SK-N-SH treated with all-trans-retinoic acid at 6 μM for 48 hours (cell line): ENCODE measurements at regions not wholly inside any gene's neighbourhood (a gene's known extent, or its start where the extent isn't known, plus 50 kb on each side); places are given as distances from the start of the nearest gene placed in this dataset.

Source experiments
- ATAC-seq: fragments of 200-7000 bp; cut with Tn5 transposase; 3 replicates; pipeline ENCODE4 v1.9.1; 2020; ENCODE audit warnings: mild to moderate bottlenecking, moderate library complexity
- ARNTL ChIP-seq: fragments of 450-650 bp; formaldehyde crosslinking; IDR thresholded peaks from 2 replicates; pipeline ENCODE4 v1.5.0; 2020; ENCODE audit warnings: low read depth, mild to moderate bottlenecking, moderate library complexity, borderline replicate concordance
- BACH2 ChIP-seq: fragments of 250-450 bp; sonication (Bioruptor Pico); IDR thresholded peaks from 2 replicates; pipeline ENCODE4 v1.9.0; 2021; ENCODE audit warnings: mild to moderate bottlenecking, borderline replicate concordance
- CSDC2 ChIP-seq: fragments of 250-450 bp; sonication (Bioruptor Pico); IDR thresholded peaks from 2 replicates; pipeline ENCODE4 v1.5.0; 2020; ENCODE audit warnings: mild to moderate bottlenecking, moderate library complexity
- ESRRG ChIP-seq: fragments of 250-450 bp; sonication (Bioruptor Pico); IDR thresholded peaks from 2 replicates; pipeline ENCODE4 v1.6.1; 2021; ENCODE audit warnings: mild to moderate bottlenecking
- GLIS3 ChIP-seq: fragments of 250-450 bp; sonication (Bioruptor Pico); IDR thresholded peaks from 2 replicates; pipeline ENCODE4 v1.5.0; 2020; ENCODE audit warnings: mild to moderate bottlenecking, moderate library complexity
- ISL1 ChIP-seq: fragments of 250-450 bp; sonication (Bioruptor Pico); IDR thresholded peaks from 2 replicates; pipeline ENCODE4 v2.1.2; 2022; ENCODE audit warnings: mild to moderate bottlenecking, moderate library complexity
- OSR1 ChIP-seq: fragments of 250-450 bp; sonication (Bioruptor Pico); IDR thresholded peaks from 2 replicates; pipeline ENCODE4 v1.8.0; 2022; ENCODE audit warnings: moderate library complexity, mild to moderate bottlenecking, inconsistent platforms
- PPARA ChIP-seq: fragments of 250-450 bp; sonication (Bioruptor Pico); IDR thresholded peaks from 2 replicates; pipeline ENCODE4 v1.5.0; 2020; ENCODE audit warnings: mild to moderate bottlenecking, borderline replicate concordance
- RARB ChIP-seq: fragments of 250-450 bp; sonication (Bioruptor Pico); IDR thresholded peaks from 2 replicates; pipeline ENCODE4 v1.8.0; 2021; ENCODE audit warnings: mild to moderate bottlenecking, moderate library complexity
- SNAI2 ChIP-seq: fragments of 250-450 bp; sonication (Bioruptor Pico); IDR thresholded peaks from 2 replicates; pipeline ENCODE4 v1.5.0; 2020; ENCODE audit warnings: mild to moderate bottlenecking, moderate library complexity
- TCF4 ChIP-seq: fragments of 250-450 bp; sonication (Bioruptor Pico); IDR thresholded peaks from 2 replicates; pipeline ENCODE4 v1.8.0; 2021; ENCODE audit warnings: mild to moderate bottlenecking, moderate library complexity, borderline replicate concordance
- TOX ChIP-seq: fragments of 250-450 bp; sonication (Bioruptor Pico); IDR thresholded peaks from 2 replicates; pipeline ENCODE4 v1.8.0; 2021; ENCODE audit warnings: mild to moderate bottlenecking, moderate library complexity, borderline replicate concordance
- ZC3H10 ChIP-seq: fragments of 250-450 bp; sonication (Bioruptor Pico); IDR thresholded peaks from 2 replicates; pipeline ENCODE4 v1.5.1; 2021; ENCODE audit warnings: mild to moderate bottlenecking, moderate library complexity
- ZFP3 ChIP-seq: fragments of 250-450 bp; sonication (Bioruptor Pico); IDR thresholded peaks from 2 replicates; pipeline ENCODE4 v1.5.0; 2020; ENCODE audit warnings: mild to moderate bottlenecking, moderate library complexity
- ZFP30 ChIP-seq: fragments of 450-650 bp; formaldehyde crosslinking; IDR thresholded peaks from 2 replicates; pipeline ENCODE4 v1.5.0; 2022; ENCODE audit warnings: mild to moderate bottlenecking, moderate library complexity
- ZNF565 ChIP-seq: fragments of 450-650 bp; formaldehyde crosslinking; conservative IDR thresholded peaks from 2 replicates; pipeline ENCODE4 v1.5.0; 2020; ENCODE audit warnings: low read depth, mild to moderate bottlenecking, moderate library complexity
- ZNF70 ChIP-seq: fragments of 450-650 bp; formaldehyde crosslinking; IDR thresholded peaks from 2 replicates; pipeline ENCODE4 v1.5.0; 2020; ENCODE audit warnings: mild to moderate bottlenecking, moderate library complexity
- ZNF8 ChIP-seq: fragments of 450-650 bp; formaldehyde crosslinking; IDR thresholded peaks from 2 replicates; pipeline ENCODE4 v1.5.0; 2020; ENCODE audit warnings: mild to moderate bottlenecking, moderate library complexity
- TF ChIP-seq, protein P1 (sequence below): fragments of 250-450 bp; sonication (Bioruptor Pico); IDR thresholded peaks from 2 replicates; pipeline ENCODE4 v1.5.0; 2020; ENCODE audit warnings: mild to moderate bottlenecking, moderate library complexity
- TF ChIP-seq, protein P2 (sequence below): fragments of 250-450 bp; sonication (Bioruptor Pico); IDR thresholded peaks from 2 replicates; pipeline ENCODE4 v1.8.0; 2020; ENCODE audit warnings: mild to moderate bottlenecking, moderate library complexity, borderline replicate concordance
- TF ChIP-seq, protein P3 (sequence below): fragments of 250-450 bp; sonication (Bioruptor Pico); IDR thresholded peaks from 2 replicates; pipeline ENCODE4 v1.8.0; 2021; ENCODE audit warnings: low read depth, mild to moderate bottlenecking, moderate library complexity, borderline replicate concordance
- TF ChIP-seq, protein P4 (sequence below): fragments of 250-450 bp; sonication (Bioruptor Pico); IDR thresholded peaks from 2 replicates; pipeline ENCODE4 v1.5.1; 2020; ENCODE audit warnings: low read depth, mild to moderate bottlenecking, moderate library complexity

DNA sequence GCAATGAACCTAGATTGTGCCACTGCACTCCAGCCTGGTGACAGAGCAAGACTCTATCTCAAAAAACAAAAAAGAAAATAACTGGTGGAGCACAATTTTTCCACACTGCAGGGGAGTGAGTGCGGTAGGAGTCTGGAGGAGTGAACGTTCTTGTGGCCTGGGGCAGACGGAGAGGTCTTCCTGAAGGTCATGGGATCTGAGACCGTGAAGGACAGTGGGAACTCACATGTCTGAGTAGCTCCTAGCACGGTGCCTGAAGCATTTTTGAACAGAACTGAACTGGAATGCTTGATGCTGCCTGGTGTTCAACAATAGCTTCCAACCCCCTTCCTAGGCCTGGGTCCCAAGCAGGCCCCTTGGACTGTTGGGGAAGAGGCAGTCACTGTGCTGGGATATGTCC lies 84.3 kb upstream of the PODXL start:
- ATAC-seq, result no peak
- TF ChIP-seq ZFP3 (CRISPR knock-in tag) (no peak), ISL1 (CRISPR knock-in tag) (no peak), ARNTL (CRISPR knock-in tag) (no peak), ZNF8 (CRISPR knock-in tag) (no peak), CSDC2 (CRISPR knock-in tag) (no peak), OSR1 (CRISPR knock-in tag) (no peak), ZNF565 (no peak), TOX (CRISPR knock-in tag) (no peak), BACH2 (no peak), SNAI2 (CRISPR knock-in tag) (no peak), RARB (CRISPR knock-in tag) (no peak)
- TF ChIP-seq, protein P1, sequence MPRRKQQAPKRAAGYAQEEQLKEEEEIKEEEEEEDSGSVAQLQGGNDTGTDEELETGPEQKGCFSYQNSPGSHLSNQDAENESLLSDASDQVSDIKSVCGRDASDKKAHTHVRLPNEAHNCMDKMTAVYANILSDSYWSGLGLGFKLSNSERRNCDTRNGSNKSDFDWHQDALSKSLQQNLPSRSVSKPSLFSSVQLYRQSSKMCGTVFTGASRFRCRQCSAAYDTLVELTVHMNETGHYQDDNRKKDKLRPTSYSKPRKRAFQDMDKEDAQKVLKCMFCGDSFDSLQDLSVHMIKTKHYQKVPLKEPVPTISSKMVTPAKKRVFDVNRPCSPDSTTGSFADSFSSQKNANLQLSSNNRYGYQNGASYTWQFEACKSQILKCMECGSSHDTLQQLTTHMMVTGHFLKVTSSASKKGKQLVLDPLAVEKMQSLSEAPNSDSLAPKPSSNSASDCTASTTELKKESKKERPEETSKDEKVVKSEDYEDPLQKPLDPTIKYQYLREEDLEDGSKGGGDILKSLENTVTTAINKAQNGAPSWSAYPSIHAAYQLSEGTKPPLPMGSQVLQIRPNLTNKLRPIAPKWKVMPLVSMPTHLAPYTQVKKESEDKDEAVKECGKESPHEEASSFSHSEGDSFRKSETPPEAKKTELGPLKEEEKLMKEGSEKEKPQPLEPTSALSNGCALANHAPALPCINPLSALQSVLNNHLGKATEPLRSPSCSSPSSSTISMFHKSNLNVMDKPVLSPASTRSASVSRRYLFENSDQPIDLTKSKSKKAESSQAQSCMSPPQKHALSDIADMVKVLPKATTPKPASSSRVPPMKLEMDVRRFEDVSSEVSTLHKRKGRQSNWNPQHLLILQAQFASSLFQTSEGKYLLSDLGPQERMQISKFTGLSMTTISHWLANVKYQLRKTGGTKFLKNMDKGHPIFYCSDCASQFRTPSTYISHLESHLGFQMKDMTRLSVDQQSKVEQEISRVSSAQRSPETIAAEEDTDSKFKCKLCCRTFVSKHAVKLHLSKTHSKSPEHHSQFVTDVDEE (CRISPR knock-in tag), result no peak

DNA sequence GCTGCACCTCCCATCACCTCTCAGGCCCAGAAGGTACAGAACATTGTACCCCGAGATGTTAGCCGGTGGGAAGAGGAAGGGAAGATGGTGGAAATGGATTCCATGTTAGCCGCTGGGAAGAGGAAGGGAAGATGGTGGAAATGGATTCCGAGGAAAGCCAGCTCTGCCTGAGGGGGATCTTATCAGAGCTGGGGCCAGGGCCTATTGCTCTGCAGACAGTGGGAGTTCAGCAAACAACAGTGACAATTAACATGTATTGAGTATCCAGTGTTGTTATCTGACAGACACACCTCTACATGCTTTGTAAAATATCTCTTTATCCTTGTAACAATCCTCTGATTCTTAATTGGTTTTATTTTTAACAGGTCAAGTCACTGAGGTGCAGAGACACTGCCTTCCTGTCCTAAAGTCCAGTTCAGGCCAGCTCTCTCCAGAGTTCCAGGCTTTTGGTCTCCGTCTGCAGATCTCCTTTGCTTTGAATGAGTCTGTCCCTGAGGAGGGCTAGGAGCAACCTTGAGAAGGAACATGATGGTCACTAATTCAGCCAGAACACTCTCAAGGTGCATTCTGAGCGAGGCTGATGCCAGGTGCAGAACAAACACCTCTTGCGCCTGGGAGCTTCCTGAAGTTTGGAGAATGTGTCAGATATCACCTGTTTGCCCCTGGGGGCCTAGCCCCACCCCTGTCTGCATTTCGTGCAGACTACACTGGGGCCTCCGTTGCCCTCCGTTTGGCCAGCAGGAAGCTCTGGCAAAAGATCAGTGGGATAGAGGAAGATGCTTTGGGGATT lies 82.4 kb upstream of the PODXL start:
- no peak for ATAC-seq
- no peak for TF ChIP-seq TCF4 (CRISPR knock-in tag)
- no peak for TF ChIP-seq RARB (CRISPR knock-in tag)
- no peak for TF ChIP-seq ESRRG
- TF ChIP-seq PPARA (CRISPR knock-in tag), result no peak
- TF ChIP-seq, protein P2, sequence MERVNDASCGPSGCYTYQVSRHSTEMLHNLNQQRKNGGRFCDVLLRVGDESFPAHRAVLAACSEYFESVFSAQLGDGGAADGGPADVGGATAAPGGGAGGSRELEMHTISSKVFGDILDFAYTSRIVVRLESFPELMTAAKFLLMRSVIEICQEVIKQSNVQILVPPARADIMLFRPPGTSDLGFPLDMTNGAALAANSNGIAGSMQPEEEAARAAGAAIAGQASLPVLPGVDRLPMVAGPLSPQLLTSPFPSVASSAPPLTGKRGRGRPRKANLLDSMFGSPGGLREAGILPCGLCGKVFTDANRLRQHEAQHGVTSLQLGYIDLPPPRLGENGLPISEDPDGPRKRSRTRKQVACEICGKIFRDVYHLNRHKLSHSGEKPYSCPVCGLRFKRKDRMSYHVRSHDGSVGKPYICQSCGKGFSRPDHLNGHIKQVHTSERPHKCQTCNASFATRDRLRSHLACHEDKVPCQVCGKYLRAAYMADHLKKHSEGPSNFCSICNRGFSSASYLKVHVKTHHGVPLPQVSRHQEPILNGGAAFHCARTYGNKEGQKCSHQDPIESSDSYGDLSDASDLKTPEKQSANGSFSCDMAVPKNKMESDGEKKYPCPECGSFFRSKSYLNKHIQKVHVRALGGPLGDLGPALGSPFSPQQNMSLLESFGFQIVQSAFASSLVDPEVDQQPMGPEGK, result no peak
- TF ChIP-seq ARNTL (CRISPR knock-in tag), result no peak

DNA sequence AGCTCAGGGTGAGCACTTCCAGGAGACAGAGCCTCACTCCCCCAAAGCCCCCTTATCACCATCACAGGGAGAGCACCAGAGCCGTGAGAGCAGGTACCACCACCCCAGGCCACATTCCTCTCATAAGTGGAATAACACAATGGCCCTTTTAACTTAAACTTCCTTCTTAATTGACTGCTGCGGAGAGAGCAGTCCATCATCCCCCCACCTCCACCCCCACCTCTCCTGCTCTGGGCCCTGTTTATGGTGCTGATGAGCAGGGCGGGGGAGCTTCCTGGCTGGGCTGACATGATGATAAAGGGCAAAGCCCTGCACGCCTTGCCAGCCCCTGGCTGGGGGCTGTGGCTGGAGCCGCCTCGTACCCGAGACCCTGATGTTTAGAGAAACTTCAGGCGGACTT lies 81.4 kb upstream of the PODXL start:
- no peak for TF ChIP-seq PPARA (CRISPR knock-in tag)
- no peak for TF ChIP-seq ZNF565
- TF ChIP-seq ESRRG, result no peak
- TF ChIP-seq, protein P2, result no peak
- no peak for TF ChIP-seq ZNF70 (CRISPR knock-in tag)
- TF ChIP-seq ZNF8 (CRISPR knock-in tag), result no peak
- no peak for TF ChIP-seq ZFP30 (CRISPR knock-in tag)
- TF ChIP-seq ISL1 (CRISPR knock-in tag), result no peak
- TF ChIP-seq BACH2, result no peak
- no peak for ATAC-seq

DNA sequence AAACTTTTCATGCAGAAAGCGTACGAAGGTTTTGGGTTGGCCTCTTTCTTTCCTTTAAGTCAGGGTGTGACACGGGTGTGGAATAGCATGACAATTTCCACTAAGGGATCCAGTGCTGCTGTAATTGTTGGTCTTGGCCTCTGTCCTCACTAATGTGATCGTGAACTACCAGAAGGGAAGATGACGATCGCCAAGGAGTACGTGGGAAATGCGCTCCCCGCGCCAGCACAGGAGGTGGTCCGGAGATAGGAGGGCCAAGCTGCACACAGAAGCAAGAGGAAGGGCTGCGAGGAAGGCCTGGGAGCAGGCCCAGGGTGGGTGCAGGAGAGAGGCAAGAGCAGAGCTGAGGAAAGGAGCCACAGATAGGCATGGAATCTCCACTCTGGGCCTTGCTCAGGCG lies 79.7 kb upstream of the PODXL start:
- ATAC-seq, result no peak
- TF ChIP-seq ZNF70 (CRISPR knock-in tag) (no peak), BACH2 (no peak), ZFP30 (CRISPR knock-in tag) (no peak), TOX (CRISPR knock-in tag) (no peak), TCF4 (CRISPR knock-in tag) (no peak), PPARA (CRISPR knock-in tag) (no peak), ZNF565 (no peak), GLIS3 (CRISPR knock-in tag) (no peak), RARB (CRISPR knock-in tag) (no peak), ARNTL (CRISPR knock-in tag) (no peak), ZFP3 (CRISPR knock-in tag) (no peak), ESRRG (no peak), CSDC2 (CRISPR knock-in tag) (no peak), OSR1 (CRISPR knock-in tag) (no peak), SNAI2 (CRISPR knock-in tag) (no peak), ZC3H10 (CRISPR knock-in tag) (no peak)
- TF ChIP-seq, protein P1 (CRISPR knock-in tag), result no peak
- TF ChIP-seq, protein P3, sequence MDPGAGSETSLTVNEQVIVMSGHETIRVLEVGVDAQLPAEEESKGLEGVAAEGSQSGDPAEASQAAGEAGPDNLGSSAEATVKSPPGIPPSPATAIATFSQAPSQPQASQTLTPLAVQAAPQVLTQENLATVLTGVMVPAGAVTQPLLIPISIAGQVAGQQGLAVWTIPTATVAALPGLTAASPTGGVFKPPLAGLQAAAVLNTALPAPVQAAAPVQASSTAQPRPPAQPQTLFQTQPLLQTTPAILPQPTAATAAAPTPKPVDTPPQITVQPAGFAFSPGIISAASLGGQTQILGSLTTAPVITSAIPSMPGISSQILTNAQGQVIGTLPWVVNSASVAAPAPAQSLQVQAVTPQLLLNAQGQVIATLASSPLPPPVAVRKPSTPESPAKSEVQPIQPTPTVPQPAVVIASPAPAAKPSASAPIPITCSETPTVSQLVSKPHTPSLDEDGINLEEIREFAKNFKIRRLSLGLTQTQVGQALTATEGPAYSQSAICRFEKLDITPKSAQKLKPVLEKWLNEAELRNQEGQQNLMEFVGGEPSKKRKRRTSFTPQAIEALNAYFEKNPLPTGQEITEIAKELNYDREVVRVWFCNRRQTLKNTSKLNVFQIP, result no peak
- TF ChIP-seq, protein P4, sequence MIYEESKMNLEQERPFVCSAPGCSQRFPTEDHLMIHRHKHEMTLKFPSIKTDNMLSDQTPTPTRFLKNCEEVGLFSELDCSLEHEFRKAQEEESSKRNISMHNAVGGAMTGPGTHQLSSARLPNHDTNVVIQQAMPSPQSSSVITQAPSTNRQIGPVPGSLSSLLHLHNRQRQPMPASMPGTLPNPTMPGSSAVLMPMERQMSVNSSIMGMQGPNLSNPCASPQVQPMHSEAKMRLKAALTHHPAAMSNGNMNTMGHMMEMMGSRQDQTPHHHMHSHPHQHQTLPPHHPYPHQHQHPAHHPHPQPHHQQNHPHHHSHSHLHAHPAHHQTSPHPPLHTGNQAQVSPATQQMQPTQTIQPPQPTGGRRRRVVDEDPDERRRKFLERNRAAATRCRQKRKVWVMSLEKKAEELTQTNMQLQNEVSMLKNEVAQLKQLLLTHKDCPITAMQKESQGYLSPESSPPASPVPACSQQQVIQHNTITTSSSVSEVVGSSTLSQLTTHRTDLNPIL, result no peak
